ENCODE measurements at regions not wholly inside any gene's neighbourhood (a gene's known extent, or its start where the extent isn't known, plus 50 kb on each side); places are given as distances from the start of the nearest gene placed in this dataset.

GRCh38 chr13:26456650-26457049, 100.8 kb upstream of the WASF3 start:
- DNase-seq: no peak

GRCh38 chr13:26457212-26457611, 100.3 kb upstream of the WASF3 start:
- DNase-seq: no peak

- DNase-seq: no peak
Observed at GRCh38 chr13:26458196-26458749, 99.2 kb upstream of the WASF3 start.

GRCh38 chr13:26459276-26460131, 98.0 kb upstream of the WASF3 start:
- DNase-seq: no peak

- DNase-seq: no peak
Observed at GRCh38 chr13:26460648-26461047, 96.8 kb upstream of the WASF3 start.

- DNase-seq: no peak
Observed at GRCh38 chr13:26463296-26463695, 94.2 kb upstream of the WASF3 start.

- DNase-seq: no peak
Observed at GRCh38 chr13:26463848-26464247, 93.6 kb upstream of the WASF3 start.

GRCh38 chr13:26465514-26465913, 92.0 kb upstream of the WASF3 start:
- no peak for DNase-seq

- no peak for DNase-seq
Observed at GRCh38 chr13:26465954-26466353, 91.5 kb upstream of the WASF3 start.

GRCh38 chr13:26468265-26468801, 89.2 kb upstream of the WASF3 start:
- no peak for DNase-seq

GRCh38 chr13:26469602-26470001, 87.9 kb upstream of the WASF3 start:
- no peak for DNase-seq

- no peak for DNase-seq
Observed at GRCh38 chr13:26471807-26472206, 85.7 kb upstream of the WASF3 start.

- no peak for DNase-seq
Observed at GRCh38 chr13:26473571-26474230, 83.8 kb upstream of the WASF3 start.

- DNase-seq: no peak
Observed at GRCh38 chr13:26474286-26474685, 83.2 kb upstream of the WASF3 start.

GRCh38 chr13:26475176-26476110, 82.0 kb upstream of the WASF3 start:
- no peak for DNase-seq

- no peak for DNase-seq
Observed at GRCh38 chr13:26476111-26476781, 81.2 kb upstream of the WASF3 start.

GRCh38 chr13:26476782-26477142, 80.7 kb upstream of the WASF3 start:
- DNase-seq: no peak

GRCh38 chr13:26477681-26478080, 79.8 kb upstream of the WASF3 start:
- no peak for DNase-seq

GRCh38 chr13:26480246-26480855, 77.1 kb upstream of the WASF3 start:
- no peak for DNase-seq

GRCh38 chr13:26482451-26483197, 74.9 kb upstream of the WASF3 start:
- peak; percentile 82 for DNase-seq

GRCh38 chr13:26483546-26483945, 73.9 kb upstream of the WASF3 start:
- no peak for DNase-seq

All from activated CD8-positive, alpha-beta memory T cell treated with anti-CD3 and anti-CD28 coated beads for 24 hours (primary cell).